GM06990 (cell line): ENCODE measurements at regions not wholly inside any gene's neighbourhood (a gene's known extent, or its start where the extent isn't known, plus 50 kb on each side); places are given as distances from the start of the nearest gene placed in this dataset.

ENCODE experiments used
- DNase-seq: peaks from one replicate; pipeline ENCODE4 v3.0.0-alpha.2; 2011; ENCODE audit not compliant: insufficient read length; ENCODE audit errors: extremely low read depth
- H3K27me3 ChIP-seq: replicated peaks from 2 replicates; pipeline ENCODE4 v1.6.0; 2011; ENCODE audit warnings: low read length; ENCODE audit not compliant: control insufficient read depth, insufficient read depth
- H3K36me3 ChIP-seq: 2 replicates; pipeline ENCODE4 v1.5.1; 2011; ENCODE audit warnings: low read length; ENCODE audit not compliant: control insufficient read depth, insufficient read depth
- H3K4me3 ChIP-seq: replicated peaks from 2 replicates; pipeline ENCODE4 v1.5.1; 2011; ENCODE audit warnings: low read depth, mild to moderate bottlenecking, control low read depth, low read length
- CTCF ChIP-seq: IDR thresholded peaks from 2 replicates; pipeline ENCODE4 v1.5.1; 2011; ENCODE audit warnings: low read length, control low read depth, mild to moderate bottlenecking, inconsistent platforms; ENCODE audit not compliant: insufficient read depth, poor library complexity, severe bottlenecking

GRCh38 chr4:22870847-22871449, 178.2 kb downstream of the GBA3 start:
- no peaks in the 10 kb centered on the region for H3K27me3 ChIP-seq
- H3K36me3 ChIP-seq, result no peaks in the 10 kb centered on the region
- DNase-seq, result no peak
- no peak overlapping the region for H3K4me3 ChIP-seq
- no peak for TF ChIP-seq CTCF

- H3K36me3 ChIP-seq, result no peaks in the 10 kb centered on the region
- TF ChIP-seq CTCF, result no peak
- H3K27me3 ChIP-seq, result no peaks in the 10 kb centered on the region
- no peak overlapping the region for H3K4me3 ChIP-seq
- DNase-seq, result no peak
Observed at GRCh38 chr4:22869235-22869634, 176.5 kb downstream of the GBA3 start.
